ENCODE measurements at regions not wholly inside any gene's neighbourhood (a gene's known extent, or its start where the extent isn't known, plus 50 kb on each side); places are given as distances from the start of the nearest gene placed in this dataset.

DNA sequence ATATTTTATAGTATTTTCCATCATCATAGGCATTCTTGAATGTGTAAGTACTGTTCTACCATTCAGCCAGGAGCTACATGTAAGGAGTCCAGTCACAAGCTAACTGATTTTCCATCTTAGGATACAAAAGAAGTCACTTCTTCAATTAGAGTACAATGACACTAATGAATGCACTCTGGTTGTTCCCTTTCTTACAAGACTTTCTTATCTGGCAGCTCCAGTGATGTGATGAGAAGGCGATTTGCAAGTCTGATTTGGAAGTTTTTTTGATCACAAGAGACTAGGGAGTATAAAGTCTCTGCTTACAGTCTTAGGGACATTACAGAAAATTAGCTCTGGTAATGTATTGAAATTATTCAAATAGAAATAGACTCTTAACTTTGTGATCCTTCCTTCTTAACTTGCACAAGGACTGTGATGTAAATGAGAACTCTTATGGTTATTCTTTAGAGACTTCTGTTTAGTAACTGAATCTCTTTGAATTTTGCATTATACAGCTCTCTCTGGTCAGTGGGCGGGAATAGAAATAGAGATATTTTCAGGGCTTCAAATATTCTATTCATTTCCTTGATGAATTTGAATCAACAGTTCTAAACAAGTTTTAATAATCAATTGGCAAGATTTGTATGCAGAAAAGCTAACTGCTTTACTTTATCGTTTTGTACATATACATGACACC is 130.4 kb upstream of the CDH6 start:
- H3K9me3 ChIP-seq (ENCODE audit: control insufficient read depth in 2 of 3, insufficient read depth in 1 of 3, low read length in 3 of 3) = no peaks in the 10 kb centered on the region
- H3K4me1 ChIP-seq (ENCODE audit: control insufficient read depth in 2 of 3, insufficient read depth in 2 of 3, low read depth in 1 of 3, low read length in 3 of 3) = no peaks in the 10 kb centered on the region
- no peak for FAIRE-seq
- no peak overlapping the region for H3K27ac ChIP-seq (ENCODE audit: low read depth in 2 of 2, low read length in 2 of 2)
- TF ChIP-seq, protein P1, sequence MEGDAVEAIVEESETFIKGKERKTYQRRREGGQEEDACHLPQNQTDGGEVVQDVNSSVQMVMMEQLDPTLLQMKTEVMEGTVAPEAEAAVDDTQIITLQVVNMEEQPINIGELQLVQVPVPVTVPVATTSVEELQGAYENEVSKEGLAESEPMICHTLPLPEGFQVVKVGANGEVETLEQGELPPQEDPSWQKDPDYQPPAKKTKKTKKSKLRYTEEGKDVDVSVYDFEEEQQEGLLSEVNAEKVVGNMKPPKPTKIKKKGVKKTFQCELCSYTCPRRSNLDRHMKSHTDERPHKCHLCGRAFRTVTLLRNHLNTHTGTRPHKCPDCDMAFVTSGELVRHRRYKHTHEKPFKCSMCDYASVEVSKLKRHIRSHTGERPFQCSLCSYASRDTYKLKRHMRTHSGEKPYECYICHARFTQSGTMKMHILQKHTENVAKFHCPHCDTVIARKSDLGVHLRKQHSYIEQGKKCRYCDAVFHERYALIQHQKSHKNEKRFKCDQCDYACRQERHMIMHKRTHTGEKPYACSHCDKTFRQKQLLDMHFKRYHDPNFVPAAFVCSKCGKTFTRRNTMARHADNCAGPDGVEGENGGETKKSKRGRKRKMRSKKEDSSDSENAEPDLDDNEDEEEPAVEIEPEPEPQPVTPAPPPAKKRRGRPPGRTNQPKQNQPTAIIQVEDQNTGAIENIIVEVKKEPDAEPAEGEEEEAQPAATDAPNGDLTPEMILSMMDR (IDR thresholded peaks at IDR 0.05; ENCODE audit: borderline replicate concordance, extremely low read depth, insufficient read depth) = no peak
- no peak overlapping the region for H3K4me3 ChIP-seq (ENCODE audit: low read length in 3 of 3)
- DNase-seq = no peak
- intact Hi-C loops (cut with DNase I) = no loop called here
- H3K9ac ChIP-seq (ENCODE audit: low read length in 3 of 3) = no peak overlapping the region
- H3K27me3 ChIP-seq (ENCODE audit: control insufficient read depth, insufficient read depth, low read length) = no peaks in the 10 kb centered on the region
- H3K36me3 ChIP-seq (ENCODE audit: control insufficient read depth in 2 of 3, insufficient read depth in 3 of 3, low read length in 3 of 3) = no peaks in the 10 kb centered on the region

DNA sequence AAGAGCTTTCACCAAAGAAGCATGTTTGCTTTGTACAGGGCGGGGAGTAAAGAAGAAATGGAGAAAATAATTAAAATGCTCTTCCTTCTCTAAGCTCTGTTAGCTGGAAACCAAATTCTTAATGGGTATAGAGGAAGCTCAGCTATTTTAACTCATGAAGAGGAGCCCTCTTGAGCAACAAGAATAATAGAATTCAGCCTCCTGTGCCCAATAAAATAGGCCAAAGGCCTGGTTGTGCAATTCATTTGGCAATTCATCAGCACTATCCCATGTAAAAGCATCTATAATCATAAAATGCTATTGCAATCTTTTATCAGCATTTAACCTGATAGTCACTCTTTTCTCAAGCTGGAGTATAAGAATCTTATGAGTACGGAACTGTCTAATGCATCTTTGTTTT is 133.6 kb upstream of the CDH6 start:
- no peak for FAIRE-seq
- intact Hi-C loops (cut with DNase I) = no loop called here

DNA sequence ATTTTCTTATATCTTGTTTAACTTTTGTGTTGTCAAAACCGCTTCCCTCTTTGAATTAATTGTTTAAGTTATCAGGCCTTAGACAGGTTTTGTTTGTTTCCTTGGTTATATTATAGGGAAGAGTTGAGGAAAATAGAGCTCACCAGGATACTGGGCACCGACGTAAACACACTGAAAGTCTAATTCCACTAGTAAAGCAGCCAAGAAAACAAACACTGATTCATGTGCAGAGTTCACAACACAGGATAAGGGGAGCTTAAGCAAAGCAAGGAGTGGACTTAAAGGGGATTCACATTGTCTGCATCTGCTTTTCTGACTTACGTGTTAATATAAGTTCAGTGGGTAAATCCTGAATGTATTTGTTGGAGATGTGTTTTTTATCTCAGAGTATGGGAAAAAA is 139.0 kb upstream of the CDH6 start:
- FAIRE-seq (no peak), DNase-seq (no peak)
- Histone ChIP-seq H3K36me3 (ENCODE audit: control insufficient read depth in 2 of 3, insufficient read depth in 3 of 3, low read length in 3 of 3) (no peaks in the 10 kb centered on the region), H3K27ac (ENCODE audit: low read depth in 2 of 2, low read length in 2 of 2) (no peak overlapping the region), H3K9me3 (ENCODE audit: control insufficient read depth in 2 of 3, insufficient read depth in 1 of 3, low read length in 3 of 3) (no peaks in the 10 kb centered on the region), H3K27me3 (ENCODE audit: control insufficient read depth, insufficient read depth, low read length) (no peaks in the 10 kb centered on the region), H3K4me1 (ENCODE audit: control insufficient read depth in 2 of 3, insufficient read depth in 2 of 3, low read depth in 1 of 3, low read length in 3 of 3) (no peaks in the 10 kb centered on the region), H3K4me3 (ENCODE audit: low read length in 3 of 3) (no peak overlapping the region), H3K9ac (ENCODE audit: low read length in 3 of 3) (no peak overlapping the region)
- TF ChIP-seq, protein P1 (IDR thresholded peaks at IDR 0.05; ENCODE audit: borderline replicate concordance, extremely low read depth, insufficient read depth) = no peak
- intact Hi-C loops (cut with DNase I) = no loop called here

More for the DNA sequence above, 133.6 kb upstream of the CDH6 start:
- H3K27ac ChIP-seq (ENCODE audit: low read depth in 2 of 2, low read length in 2 of 2) = no peak overlapping the region
- H3K9me3 ChIP-seq (ENCODE audit: control insufficient read depth in 2 of 3, insufficient read depth in 1 of 3, low read length in 3 of 3) = no peaks in the 10 kb centered on the region
- DNase-seq = no peak
- H3K4me3 ChIP-seq (ENCODE audit: low read length in 3 of 3) = no peak overlapping the region
- TF ChIP-seq, protein P1 (IDR thresholded peaks at IDR 0.05; ENCODE audit: borderline replicate concordance, extremely low read depth, insufficient read depth) = no peak
- H3K27me3 ChIP-seq (ENCODE audit: control insufficient read depth, insufficient read depth, low read length) = no peaks in the 10 kb centered on the region
- no peaks in the 10 kb centered on the region for H3K36me3 ChIP-seq (ENCODE audit: control insufficient read depth in 2 of 3, insufficient read depth in 3 of 3, low read length in 3 of 3)
- no peaks in the 10 kb centered on the region for H3K4me1 ChIP-seq (ENCODE audit: control insufficient read depth in 2 of 3, insufficient read depth in 2 of 3, low read depth in 1 of 3, low read length in 3 of 3)
- H3K9ac ChIP-seq (ENCODE audit: low read length in 3 of 3) = no peak overlapping the region
